H1 (cell line): ENCODE measurements at regions not wholly inside any gene's neighbourhood (a gene's known extent, or its start where the extent isn't known, plus 50 kb on each side); places are given as distances from the start of the nearest gene placed in this dataset.
"Not testable (repeated sequence)": the region's sequence is repeated elsewhere in the genome, so short reads cannot be mapped to it uniquely, and the experiment has no call there.

Experiments
- CTCF ChIA-PET: fragments of 300-600 bp; sonication (Branson Sonifier 250); formaldehyde crosslinking; loops from one replicate; lab custom pipeline; 2021; ENCODE audit not compliant: partially characterized antibody; lab: Charles Lee
- POLR2A ChIA-PET: fragments of 300-600 bp; sonication (Branson Sonifier 250); formaldehyde crosslinking; loops from one replicate; lab custom pipeline; 2021; ENCODE audit warnings: inconsistent platforms; ENCODE audit not compliant: partially characterized antibody; lab: Charles Lee
- DNase-seq, 2 experiments: peaks; one replicate each; pipeline versions ENCODE4 v3.0.0 to v3.0.0-alpha.2; 2010 to 2022; ENCODE audit warnings: low spot score in 2 of 2, low read depth in 1 of 2, mixed read lengths in 1 of 2
- FAIRE-seq: peaks from 2 replicates; lab custom pipeline; 2011; peaks lifted over from hg19 to GRCh38; lab: Jason Lieb, UNC
- H2AFZ ChIP-seq: 2 replicates; pipeline ENCODE4 v1.8.1; 2012; ENCODE audit warnings: low read length, inconsistent platforms
- H2AK5ac ChIP-seq: 2 replicates; pipeline ENCODE4 v1.6.1; 2013; ENCODE audit warnings: low read depth, low read length
- H2BK120ac ChIP-seq: replicated peaks from 2 replicates; pipeline ENCODE3; 2013; ENCODE audit warnings: low read depth, low read length, inconsistent platforms
- H2BK12ac ChIP-seq: 2 replicates; pipeline ENCODE4 v1.6.1; 2013; ENCODE audit warnings: low read depth, low read length
- H2BK15ac ChIP-seq: 2 replicates; pipeline ENCODE4 v1.6.1; 2013; ENCODE audit warnings: low read length
- H2BK20ac ChIP-seq: 2 replicates; pipeline ENCODE4 v1.6.1; 2013; ENCODE audit warnings: low read length
- H2BK5ac ChIP-seq: 2 replicates; pipeline ENCODE4 v1.6.1; 2013; ENCODE audit warnings: low read depth, low read length
- H3K14ac ChIP-seq: 2 replicates; pipeline ENCODE4 v1.6.1; 2013; ENCODE audit warnings: inconsistent platforms; ENCODE audit not compliant: insufficient read length
- H3K18ac ChIP-seq: 2 replicates; pipeline ENCODE4 v1.6.1; 2013; ENCODE audit warnings: low read length; ENCODE audit errors: extremely low read depth
- H3K23ac ChIP-seq: 2 replicates; pipeline ENCODE4 v1.6.1; 2013; ENCODE audit warnings: inconsistent platforms; ENCODE audit not compliant: insufficient read length
- H3K23me2 ChIP-seq: 2 replicates; pipeline ENCODE4 v1.6.1; 2013; ENCODE audit warnings: low read depth, low read length
- H3K27ac ChIP-seq: 2 replicates; pipeline ENCODE4 v1.6.1; 2011; ENCODE audit warnings: low read depth, low read length, inconsistent platforms
- H3K27me3 ChIP-seq, 4 experiments: replicated peaks in 1 of 4; 1 replicate in 1 of 4; 2 replicates in 3 of 4; pipeline versions ENCODE4 v1.6.1 to v1.8.1; 2011 to 2013; ENCODE audit warnings: low read length in 3 of 4, mild to moderate bottlenecking in 3 of 4, inconsistent platforms in 2 of 4, mixed read lengths in 2 of 4, moderate library complexity in 1 of 4; ENCODE audit not compliant: control insufficient read depth in 3 of 4, insufficient read depth in 3 of 4; ENCODE audit errors: extremely low read depth in 1 of 4
- H3K36me3 ChIP-seq, 4 experiments: 2 replicates each; pipeline versions ENCODE4 v1.6.1 to v1.8.1; 2011 to 2013; ENCODE audit warnings: mild to moderate bottlenecking in 4 of 4, low read length in 3 of 4, moderate library complexity in 2 of 4, control low read depth in 1 of 4, inconsistent platforms in 1 of 4; ENCODE audit not compliant: insufficient read depth in 4 of 4, control insufficient read depth in 2 of 4
- H3K4ac ChIP-seq: replicated peaks from 2 replicates; pipeline ENCODE3; 2013; ENCODE audit warnings: low read length, low read depth, mixed read lengths, inconsistent platforms; ENCODE audit not compliant: insufficient read length
- H3K4me1 ChIP-seq, 4 experiments: replicated peaks in 1 of 4; 1 replicate in 1 of 4; 2 replicates in 3 of 4; pipeline versions ENCODE4 v1.6.1 to v1.8.1; 2011 to 2013; ENCODE audit warnings: low read length in 3 of 4, inconsistent platforms in 2 of 4, mixed read lengths in 1 of 4; ENCODE audit not compliant: insufficient read depth in 4 of 4, control insufficient read depth in 3 of 4
- H3K4me2 ChIP-seq, 2 experiments: 2 replicates each; pipeline versions ENCODE4 v1.6.1 to v1.8.1; 2011 to 2013; ENCODE audit warnings: low read depth in 2 of 2, low read length in 2 of 2, control low read depth in 1 of 2, inconsistent platforms in 1 of 2, mild to moderate bottlenecking in 1 of 2; ENCODE audit not compliant: insufficient read depth in 1 of 2
- H3K4me3 ChIP-seq, 4 experiments: fragments of 200-600, 300-600 bp in 1 of 4; sonication (generic), shearing (Covaris generic), sonication (Bioruptor Twin) in 1 of 4; 2 replicates each; pipeline versions ENCODE4 v1.5.1 to v1.8.1; 2011 to 2016; ENCODE audit warnings: low read length in 4 of 4, low read depth in 3 of 4, control low read depth in 2 of 4, inconsistent platforms in 2 of 4, mild to moderate bottlenecking in 2 of 4, mixed read lengths in 1 of 4, moderate library complexity in 1 of 4; ENCODE audit not compliant: insufficient read depth in 2 of 4; ENCODE audit errors: extremely low read depth in 1 of 4
- H3K56ac ChIP-seq: replicated peaks from 2 replicates; pipeline ENCODE3; 2013; ENCODE audit warnings: low read depth, mild to moderate bottlenecking, mixed read lengths, low read length, inconsistent platforms; ENCODE audit not compliant: insufficient read length
- H3K79me1 ChIP-seq: 2 replicates; pipeline ENCODE4 v1.6.1; 2013; ENCODE audit warnings: low read depth, low read length, control low read depth
- H3K79me2 ChIP-seq, 2 experiments: 2 replicates each; pipeline versions ENCODE4 v1.6.1 to v1.8.1; 2012 to 2013; ENCODE audit warnings: low read length in 2 of 2, mild to moderate bottlenecking in 2 of 2, inconsistent platforms in 1 of 2; ENCODE audit not compliant: insufficient read depth in 2 of 2, control insufficient read depth in 1 of 2
- H3K9ac ChIP-seq, 4 experiments: replicated peaks in 1 of 4; 1 replicate in 1 of 4; 2 replicates in 3 of 4; pipeline versions ENCODE4 v1.6.1 to v1.8.1; 2011 to 2013; ENCODE audit warnings: low read depth in 3 of 4, low read length in 3 of 4, control low read depth in 2 of 4, mild to moderate bottlenecking in 2 of 4, moderate library complexity in 2 of 4, inconsistent platforms in 1 of 4; ENCODE audit errors: extremely low read depth in 1 of 4
- H3K9me3 ChIP-seq, 2 experiments: 2 replicates each; pipeline versions ENCODE4 v1.6.1 to v1.8.1; 2012 to 2013; ENCODE audit warnings: mild to moderate bottlenecking in 2 of 2, moderate library complexity in 2 of 2, control low read depth in 1 of 2, inconsistent platforms in 1 of 2, low read depth in 1 of 2, low read length in 1 of 2, mixed read lengths in 1 of 2; ENCODE audit not compliant: insufficient read depth in 2 of 2
- H4K20me1 ChIP-seq, 2 experiments: replicated peaks in 1 of 2; 2 replicates each; pipeline versions ENCODE3 to v1.8.1; 2011 to 2013; ENCODE audit warnings: inconsistent platforms in 2 of 2, low read length in 2 of 2, mild to moderate bottlenecking in 1 of 2; ENCODE audit not compliant: insufficient read depth in 2 of 2, control insufficient read depth in 1 of 2
- H4K5ac ChIP-seq: 2 replicates; pipeline ENCODE4 v1.6.1; 2013; ENCODE audit warnings: low read length, low read depth, mixed read lengths, inconsistent platforms; ENCODE audit not compliant: insufficient read length
- H4K8ac ChIP-seq: 2 replicates; pipeline ENCODE4 v1.8.0; 2013; ENCODE audit warnings: mild to moderate bottlenecking, moderate library complexity, low read length, inconsistent platforms; ENCODE audit not compliant: insufficient read depth; ENCODE audit errors: extremely low read depth
- H4K91ac ChIP-seq: replicated peaks from 2 replicates; pipeline ENCODE3; 2013; ENCODE audit warnings: low read length, mixed read lengths, inconsistent platforms; ENCODE audit not compliant: insufficient read length
- WGBS, 2 experiments: shearing (Covaris generic) in 1 of 2; methylation state at CpG; one replicate each; pipeline versions ENCODE4 v1.1.6 to v1.1.7; 2013 to 2015; ENCODE audit warnings: low lambda C conversion rate in 2 of 2, mixed read lengths in 2 of 2, inconsistent platforms in 1 of 2, low coverage in 1 of 2, missing lambda C conversion rate in 1 of 2; ENCODE audit not compliant: insufficient replicate concordance in 2 of 2, insufficient coverage in 1 of 2, insufficient read length in 1 of 2; ENCODE audit errors: extremely low coverage in 1 of 2, missing lambda C conversion rate in 1 of 2; 5-methylcytosine and 5-hydroxymethylcytosine counted together

GRCh38 chr21:13360175-13360574, 249.4 kb upstream of the POTED start:
- H3K14ac ChIP-seq, H2AFZ ChIP-seq, H2BK5ac ChIP-seq, H2AK5ac ChIP-seq, CTCF ChIA-PET, H3K79me2 ChIP-seq, H3K4me1 ChIP-seq, H3K4me2 ChIP-seq, H4K8ac ChIP-seq, POLR2A ChIA-PET, H3K79me1 ChIP-seq, FAIRE-seq, H3K27ac ChIP-seq, DNase-seq, H3K23me2 ChIP-seq, H2BK12ac ChIP-seq, H3K23ac ChIP-seq, H3K4ac ChIP-seq, H3K18ac ChIP-seq, H4K20me1 ChIP-seq, H4K91ac ChIP-seq, H2BK120ac ChIP-seq, H2BK20ac ChIP-seq, H3K4me3 ChIP-seq, H2BK15ac ChIP-seq, H3K36me3 ChIP-seq, H3K27me3 ChIP-seq, H4K5ac ChIP-seq, H3K56ac ChIP-seq, H3K9ac ChIP-seq: not testable (repeated sequence)
- WGBS, 2 experiments, result 83% methylated on average over 13 of the region's 17 CpGs; no CpG with 5 or more reads in 1 of the 2 experiments
- peaks cover 0 to 18% of the 10 kb centered on the region in 2 experiments; a peak in 2 of 4 replicates for H3K9me3 ChIP-seq
